Nephron progenitor cell (in vitro differentiated cells): ENCODE measurements at regions not wholly inside any gene's neighbourhood (a gene's known extent, or its start where the extent isn't known, plus 50 kb on each side); places are given as distances from the start of the nearest gene placed in this dataset.
"Not testable (repeated sequence)": the region's sequence is repeated elsewhere in the genome, so short reads cannot be mapped to it uniquely, and the experiment has no call there.

Experiments
- DNase-seq: peaks from one replicate; pipeline ENCODE4 v3.0.0; 2021
- H3K27ac Mint-ChIP-seq: 2 replicates; pipeline ENCODE4 v1.8.0; 2021; ENCODE audit warnings: mild to moderate bottlenecking, moderate library complexity, mixed read lengths
- H3K27me3 Mint-ChIP-seq: 2 replicates; pipeline ENCODE4 v1.8.0; 2021; ENCODE audit warnings: mild to moderate bottlenecking, low read depth, mixed read lengths; ENCODE audit not compliant: poor library complexity
- H3K36me3 Mint-ChIP-seq: 2 replicates; pipeline ENCODE4 v1.8.0; 2021; ENCODE audit warnings: low read depth, mixed read lengths
- H3K4me1 Mint-ChIP-seq: 2 replicates; pipeline ENCODE4 v1.8.0; 2021; ENCODE audit warnings: mixed read lengths
- H3K4me3 Mint-ChIP-seq: 2 replicates; pipeline ENCODE4 v1.8.0; 2021; ENCODE audit warnings: mild to moderate bottlenecking, moderate library complexity, mixed read lengths
- H3K9me3 Mint-ChIP-seq: 2 replicates; pipeline ENCODE4 v1.8.0; 2021; ENCODE audit warnings: mild to moderate bottlenecking, moderate library complexity, mixed read lengths
- TF ChIP-seq, protein P1 (sequence below): fragments of 200-600 bp; sonication (generic); IDR thresholded peaks from 2 replicates; pipeline ENCODE4 v1.5.0; 2021; ENCODE audit warnings: antibody characterized with exemption

DNA sequence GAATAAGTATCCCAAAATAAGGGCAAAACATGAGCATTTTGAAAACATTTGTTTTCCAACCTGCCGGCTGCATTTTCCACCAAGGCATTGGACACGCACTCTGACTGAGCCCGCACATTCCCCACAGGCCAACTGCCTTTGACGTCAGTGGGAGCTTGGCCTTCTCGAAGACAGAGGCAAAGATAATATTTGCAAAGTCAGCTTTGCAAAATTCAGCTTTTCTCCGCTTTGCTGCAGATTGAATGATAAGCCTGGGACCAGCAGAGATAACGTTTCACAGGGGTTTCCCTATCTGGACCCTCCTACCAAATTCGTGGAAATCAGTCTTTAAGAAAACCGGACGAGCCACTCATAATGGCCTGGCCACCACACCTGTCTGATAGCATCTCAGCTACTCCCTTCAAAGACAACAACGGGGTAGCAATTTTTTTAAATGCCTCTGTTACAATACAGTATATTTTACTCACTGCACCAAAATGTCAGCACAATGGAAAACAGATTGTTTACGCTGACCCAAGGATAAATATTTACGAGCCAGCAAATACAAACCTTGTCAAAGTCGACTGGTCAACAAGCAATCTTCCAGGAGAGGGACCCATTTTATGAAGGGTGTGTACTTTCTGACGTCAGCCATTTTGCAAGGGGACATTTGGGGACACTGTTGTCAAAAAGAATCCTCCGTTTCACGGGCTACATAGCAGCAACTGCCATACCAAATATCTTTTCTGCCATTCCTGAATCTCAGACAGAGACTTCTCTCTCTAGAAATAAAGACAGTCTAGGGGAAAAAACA, 100.5 kb downstream of the TFAP2A start:
- peak overlapping the region; percentile 33 for H3K27ac Mint-ChIP-seq
- peaks cover 60% of the 10 kb centered on the region for H3K4me1 Mint-ChIP-seq
- no peak for DNase-seq
- TF ChIP-seq, protein P1, sequence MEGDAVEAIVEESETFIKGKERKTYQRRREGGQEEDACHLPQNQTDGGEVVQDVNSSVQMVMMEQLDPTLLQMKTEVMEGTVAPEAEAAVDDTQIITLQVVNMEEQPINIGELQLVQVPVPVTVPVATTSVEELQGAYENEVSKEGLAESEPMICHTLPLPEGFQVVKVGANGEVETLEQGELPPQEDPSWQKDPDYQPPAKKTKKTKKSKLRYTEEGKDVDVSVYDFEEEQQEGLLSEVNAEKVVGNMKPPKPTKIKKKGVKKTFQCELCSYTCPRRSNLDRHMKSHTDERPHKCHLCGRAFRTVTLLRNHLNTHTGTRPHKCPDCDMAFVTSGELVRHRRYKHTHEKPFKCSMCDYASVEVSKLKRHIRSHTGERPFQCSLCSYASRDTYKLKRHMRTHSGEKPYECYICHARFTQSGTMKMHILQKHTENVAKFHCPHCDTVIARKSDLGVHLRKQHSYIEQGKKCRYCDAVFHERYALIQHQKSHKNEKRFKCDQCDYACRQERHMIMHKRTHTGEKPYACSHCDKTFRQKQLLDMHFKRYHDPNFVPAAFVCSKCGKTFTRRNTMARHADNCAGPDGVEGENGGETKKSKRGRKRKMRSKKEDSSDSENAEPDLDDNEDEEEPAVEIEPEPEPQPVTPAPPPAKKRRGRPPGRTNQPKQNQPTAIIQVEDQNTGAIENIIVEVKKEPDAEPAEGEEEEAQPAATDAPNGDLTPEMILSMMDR: no peak
- H3K27me3 Mint-ChIP-seq: peaks cover 7% of the 10 kb centered on the region
- no peaks in the 10 kb centered on the region for H3K36me3 Mint-ChIP-seq
- peaks cover 8% of the 10 kb centered on the region for H3K9me3 Mint-ChIP-seq
- no peak overlapping the region for H3K4me3 Mint-ChIP-seq

DNA sequence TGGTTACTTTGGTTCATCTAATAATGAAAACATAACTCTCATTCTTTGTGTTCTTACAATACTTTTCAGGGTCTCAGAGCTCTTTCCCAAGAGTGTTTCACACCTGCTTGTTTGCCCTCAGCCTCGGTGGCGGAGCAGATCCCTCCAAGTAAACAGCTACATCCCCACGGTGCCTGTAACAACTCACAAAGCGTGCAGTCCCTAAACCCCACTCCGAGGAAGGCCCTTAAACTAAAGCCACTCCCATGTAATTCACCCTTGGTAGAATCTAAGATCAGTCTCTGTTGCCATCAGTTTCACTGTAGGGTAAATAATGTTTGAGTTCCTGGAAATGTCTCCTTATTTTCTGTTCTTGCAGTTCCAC, 101.1 kb downstream of the TFAP2A start:
- H3K4me3 Mint-ChIP-seq: no peak overlapping the region
- TF ChIP-seq, protein P1: no peak
- H3K9me3 Mint-ChIP-seq: peaks cover 2% of the 10 kb centered on the region
- peaks cover 63% of the 10 kb centered on the region for H3K4me1 Mint-ChIP-seq
- no peak for DNase-seq
- H3K36me3 Mint-ChIP-seq: no peaks in the 10 kb centered on the region
- H3K27me3 Mint-ChIP-seq: peaks cover 11% of the 10 kb centered on the region
- peak overlapping the region; percentile 33 for H3K27ac Mint-ChIP-seq

DNA sequence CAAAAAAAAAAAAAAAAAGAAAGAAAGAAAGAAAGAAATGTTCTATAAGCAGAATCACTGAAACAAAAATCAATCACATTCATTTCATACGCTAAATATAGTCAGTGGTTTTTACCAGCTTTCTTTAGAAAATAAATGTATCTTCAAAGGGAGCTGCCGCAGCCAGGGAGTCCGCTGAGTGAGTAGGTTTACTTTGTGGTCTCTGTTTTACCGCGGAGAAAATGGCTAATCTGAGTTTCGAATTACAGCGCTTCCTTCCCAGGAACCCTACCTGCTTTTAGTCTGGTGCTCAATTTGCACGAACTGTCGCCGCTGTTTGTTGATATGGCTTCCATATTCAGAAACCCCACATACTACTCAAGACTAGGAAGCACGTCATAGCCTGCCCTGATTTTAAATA, 102.4 kb downstream of the TFAP2A start:
- H3K36me3 Mint-ChIP-seq: no peaks in the 10 kb centered on the region
- H3K4me1 Mint-ChIP-seq: peaks cover 59% of the 10 kb centered on the region
- no peak overlapping the region for H3K27ac Mint-ChIP-seq
- H3K4me3 Mint-ChIP-seq: no peak overlapping the region
- H3K27me3 Mint-ChIP-seq: peaks cover 12% of the 10 kb centered on the region
- no peaks in the 10 kb centered on the region for H3K9me3 Mint-ChIP-seq
- TF ChIP-seq, protein P1: no peak
- DNase-seq: no peak

DNA sequence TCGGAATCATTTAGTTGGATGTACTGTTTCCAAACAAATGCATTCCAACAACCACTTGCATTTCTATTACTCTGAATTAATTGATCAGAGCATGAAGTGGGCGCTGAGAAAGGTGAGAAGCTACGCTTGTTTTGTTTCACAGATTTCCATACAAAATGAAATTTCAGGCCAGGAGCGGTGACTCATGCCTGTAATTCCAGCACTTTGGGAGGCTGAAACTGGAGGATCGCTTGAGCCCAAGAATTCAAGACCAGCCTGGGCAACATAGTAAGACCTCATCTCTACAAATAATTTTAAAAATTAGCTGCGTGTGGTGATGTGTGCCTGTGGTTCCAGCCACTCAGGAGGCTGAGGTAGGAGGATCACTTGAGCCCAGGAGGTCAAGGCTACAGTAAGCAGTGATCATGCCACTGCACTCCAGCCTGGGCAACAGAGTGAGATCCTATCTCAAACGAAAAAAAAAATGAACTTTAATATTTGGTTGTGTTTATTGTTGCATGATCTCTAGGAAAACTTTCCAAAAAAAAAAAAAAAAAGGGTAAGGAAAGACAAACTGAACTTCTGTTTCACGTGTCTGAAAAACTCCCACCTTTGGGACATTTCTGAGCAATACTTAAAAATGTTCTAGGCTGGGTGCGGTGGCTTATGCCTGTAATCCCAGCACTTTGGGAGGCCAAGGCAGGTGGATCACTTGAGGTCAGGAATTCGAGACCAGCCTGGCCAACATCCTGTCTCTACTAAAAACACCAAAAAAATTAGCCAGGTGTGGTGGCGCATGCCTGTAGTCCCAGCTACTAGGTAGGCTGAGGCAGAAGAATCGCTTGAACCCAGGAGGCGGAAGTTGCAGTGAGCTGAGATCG, 103.1 kb downstream of the TFAP2A start:
- H3K4me1 Mint-ChIP-seq: peaks cover 59% of the 10 kb centered on the region
- not testable (repeated sequence) for H3K36me3 Mint-ChIP-seq, H3K4me3 Mint-ChIP-seq, DNase-seq, H3K27ac Mint-ChIP-seq, H3K9me3 Mint-ChIP-seq
- H3K27me3 Mint-ChIP-seq: peaks cover 12% of the 10 kb centered on the region

DNA sequence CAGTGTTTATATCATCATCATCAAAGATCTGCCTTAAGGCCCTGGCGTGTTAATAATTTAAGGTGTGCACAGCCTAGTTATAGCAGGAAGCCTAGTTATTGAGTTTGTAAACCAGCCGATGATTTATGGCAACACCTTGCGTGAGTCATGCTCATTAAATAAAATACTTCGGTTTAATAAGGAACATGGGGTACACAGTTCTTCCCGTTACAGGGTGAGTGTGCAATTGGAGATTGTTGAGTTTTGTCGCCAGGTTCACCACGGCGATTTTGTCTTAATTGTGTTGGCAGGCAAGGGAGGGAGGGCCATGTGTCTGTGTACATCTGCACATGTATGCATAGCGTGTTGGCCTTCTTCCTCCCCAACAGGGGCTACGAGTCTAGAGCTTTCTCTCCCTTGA, 104.0 kb downstream of the TFAP2A start:
- TF ChIP-seq, protein P1: no peak
- no peak for DNase-seq
- H3K36me3 Mint-ChIP-seq: no peaks in the 10 kb centered on the region
- H3K27ac Mint-ChIP-seq: no peak overlapping the region
- H3K27me3 Mint-ChIP-seq: peaks cover 12% of the 10 kb centered on the region
- H3K4me3 Mint-ChIP-seq: no peak overlapping the region
- peaks cover 50% of the 10 kb centered on the region for H3K4me1 Mint-ChIP-seq
- no peaks in the 10 kb centered on the region for H3K9me3 Mint-ChIP-seq

DNA sequence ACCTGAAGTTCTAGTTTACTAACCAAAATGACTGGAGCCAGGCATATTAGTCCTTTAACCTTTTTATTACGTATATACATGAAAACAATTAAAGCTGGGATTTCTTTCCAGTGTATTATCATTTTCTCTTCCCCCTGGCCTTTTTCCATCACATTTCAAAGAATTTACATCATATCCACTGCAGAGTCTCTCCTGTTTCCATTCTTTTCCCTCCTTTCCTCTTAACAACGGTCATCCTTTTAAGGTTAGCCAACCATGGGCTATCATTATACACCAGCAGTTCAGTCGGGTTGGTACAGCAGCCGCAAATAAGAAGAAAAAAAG, 104.6 kb downstream of the TFAP2A start:
- H3K9me3 Mint-ChIP-seq: no peaks in the 10 kb centered on the region
- H3K27ac Mint-ChIP-seq: no peak overlapping the region
- no peak overlapping the region for H3K4me3 Mint-ChIP-seq
- H3K4me1 Mint-ChIP-seq: peaks cover 44% of the 10 kb centered on the region
- DNase-seq: no peak
- no peaks in the 10 kb centered on the region for H3K36me3 Mint-ChIP-seq
- peaks cover 12% of the 10 kb centered on the region for H3K27me3 Mint-ChIP-seq
- TF ChIP-seq, protein P1: no peak
